ENCODE measurements at regions not wholly inside any gene's neighbourhood (a gene's known extent, or its start where the extent isn't known, plus 50 kb on each side); places are given as distances from the start of the nearest gene placed in this dataset.
A peak's percentile ranks its signal among the peaks of the same experiment; 100 is the strongest.
"Not testable (repeated sequence)": the region's sequence is repeated elsewhere in the genome, so short reads cannot be mapped to it uniquely, and the experiment has no call there.

GRCh38 chr2:150327564-150328489 is 159.6 kb downstream of the RND3 start (continued):
- TF ChIP-seq ZBTB33 (IDR thresholded peaks at IDR 0.05; ENCODE audit: borderline replicate concordance, low read depth) (no peak), USF2 (IDR thresholded peaks at IDR 0.05; ENCODE audit: borderline replicate concordance, low read depth, low read length) (no peak)

GRCh38 chr2:150325656-150326314 is 161.7 kb downstream of the RND3 start:
- ChIA-PET POLR2A (no interaction called here), CTCF (no interaction called here)
- H3F3A ChIP-seq (replicated peaks; ENCODE audit: insufficient read depth): no peaks in the 10 kb centered on the region
- H3K9me2 ChIP-seq: no peaks in the 10 kb centered on the region
- peaks cover 4 to 19% of the 10 kb centered on the region in 2 experiments; a peak in 3 of 4 replicates for H3K4me1 ChIP-seq (ENCODE audit: control insufficient read depth in 1 of 2, insufficient read depth in 2 of 2, low read depth in 1 of 2, low read length in 1 of 2)
- no peak overlapping the region for H3K4me2 ChIP-seq
- DNase-seq: no peak
- no peak overlapping the region for H3K9ac ChIP-seq
- H2AFZ ChIP-seq (ENCODE audit: low read depth): peak overlapping the region; percentile 59; the same call in 1 of the 2 replicates
- H3K27me3 ChIP-seq (ENCODE audit: insufficient read depth): no peaks in the 10 kb centered on the region
- H3K36me3 ChIP-seq (replicated peaks in 1 of 2; ENCODE audit: control insufficient read depth in 1 of 2, insufficient read depth in 2 of 2, low read length in 1 of 2): no peaks in the 10 kb centered on the region
- no peaks in the 10 kb centered on the region for H4K20me1 ChIP-seq (ENCODE audit: insufficient read depth)
- H3K79me2 ChIP-seq (ENCODE audit: insufficient read depth): no peaks in the 10 kb centered on the region
- 41% methylated on average over 6 of the region's 6 CpGs for WGBS (ENCODE audit: low lambda C conversion rate)
- H3K4me3 ChIP-seq (ENCODE audit: low read depth in 2 of 2, low read length in 1 of 2): no peak overlapping the region
- no peaks in the 10 kb centered on the region for H3K9me3 ChIP-seq
- TF ChIP-seq TCF12 (IDR thresholded peaks at IDR 0.05) (peak; percentile 38; the same call in 1 of the 2 replicates), EP300 (IDR thresholded peaks at IDR 0.05; ENCODE audit: borderline replicate concordance in 1 of 2, low read depth in 1 of 2, low read length in 1 of 2) (no peak), JUND (IDR thresholded peaks at IDR 0.05) (0 out of 2 replicates have a peak, but pooled peaks have one; percentile 18), PBX3 (IDR thresholded peaks at IDR 0.05) (peak; percentile 48; the same call in 1 of the 2 replicates), FOSL2 (IDR thresholded peaks at IDR 0.05; ENCODE audit: borderline replicate concordance, low read depth) (peak; percentile 36; the same call in 1 of the 2 replicates), GABPA (IDR thresholded peaks at IDR 0.05; ENCODE audit: low read depth) (no peak)
- TF ChIP-seq, protein P1, sequence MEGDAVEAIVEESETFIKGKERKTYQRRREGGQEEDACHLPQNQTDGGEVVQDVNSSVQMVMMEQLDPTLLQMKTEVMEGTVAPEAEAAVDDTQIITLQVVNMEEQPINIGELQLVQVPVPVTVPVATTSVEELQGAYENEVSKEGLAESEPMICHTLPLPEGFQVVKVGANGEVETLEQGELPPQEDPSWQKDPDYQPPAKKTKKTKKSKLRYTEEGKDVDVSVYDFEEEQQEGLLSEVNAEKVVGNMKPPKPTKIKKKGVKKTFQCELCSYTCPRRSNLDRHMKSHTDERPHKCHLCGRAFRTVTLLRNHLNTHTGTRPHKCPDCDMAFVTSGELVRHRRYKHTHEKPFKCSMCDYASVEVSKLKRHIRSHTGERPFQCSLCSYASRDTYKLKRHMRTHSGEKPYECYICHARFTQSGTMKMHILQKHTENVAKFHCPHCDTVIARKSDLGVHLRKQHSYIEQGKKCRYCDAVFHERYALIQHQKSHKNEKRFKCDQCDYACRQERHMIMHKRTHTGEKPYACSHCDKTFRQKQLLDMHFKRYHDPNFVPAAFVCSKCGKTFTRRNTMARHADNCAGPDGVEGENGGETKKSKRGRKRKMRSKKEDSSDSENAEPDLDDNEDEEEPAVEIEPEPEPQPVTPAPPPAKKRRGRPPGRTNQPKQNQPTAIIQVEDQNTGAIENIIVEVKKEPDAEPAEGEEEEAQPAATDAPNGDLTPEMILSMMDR (IDR thresholded peaks at IDR 0.05): no peak
- H3K27ac ChIP-seq (ENCODE audit: low read depth in 2 of 2, low read length in 1 of 2): peak overlapping the region in 1 of 2 experiments; percentile 39; a peak in 2 of 4 replicates

GRCh38 chr2:150323071-150323470 is 164.4 kb downstream of the RND3 start:
- H3K9ac ChIP-seq; H3K9me3 ChIP-seq; H4K20me1 ChIP-seq (ENCODE audit: insufficient read depth); H2AFZ ChIP-seq (ENCODE audit: low read depth); H3F3A ChIP-seq (replicated peaks; ENCODE audit: insufficient read depth); H3K27me3 ChIP-seq (ENCODE audit: insufficient read depth); POLR2A ChIA-PET; H3K9me2 ChIP-seq; H3K79me2 ChIP-seq (ENCODE audit: insufficient read depth); H3K36me3 ChIP-seq (replicated peaks in 1 of 2; ENCODE audit: control insufficient read depth in 1 of 2, insufficient read depth in 2 of 2, low read length in 1 of 2); H3K4me3 ChIP-seq (ENCODE audit: low read depth in 2 of 2, low read length in 1 of 2); CTCF ChIA-PET; DNase-seq; H3K4me2 ChIP-seq; H3K27ac ChIP-seq (ENCODE audit: low read depth in 2 of 2, low read length in 1 of 2): not testable (repeated sequence)
- peaks cover 4 to 15% of the 10 kb centered on the region in 2 experiments; a peak in 3 of 4 replicates for H3K4me1 ChIP-seq (ENCODE audit: control insufficient read depth in 1 of 2, insufficient read depth in 2 of 2, low read depth in 1 of 2, low read length in 1 of 2)
